GM21723 (cell line): ENCODE measurements at regions not wholly inside any gene's neighbourhood (a gene's known extent, or its start where the extent isn't known, plus 50 kb on each side); places are given as distances from the start of the nearest gene placed in this dataset.

Experiments used
- ATAC-seq: cut with Tn5 transposase; IDR thresholded peaks from one replicate; pipeline ENCODE4 v1.9.1; 2021; ENCODE audit warnings: mild to moderate bottlenecking, moderate library complexity; ENCODE audit not compliant: unreplicated experiment

- no peak for ATAC-seq
Measured at GRCh38 chr7:11895337-11895736, 63.3 kb upstream of the THSD7A start.

DNA sequence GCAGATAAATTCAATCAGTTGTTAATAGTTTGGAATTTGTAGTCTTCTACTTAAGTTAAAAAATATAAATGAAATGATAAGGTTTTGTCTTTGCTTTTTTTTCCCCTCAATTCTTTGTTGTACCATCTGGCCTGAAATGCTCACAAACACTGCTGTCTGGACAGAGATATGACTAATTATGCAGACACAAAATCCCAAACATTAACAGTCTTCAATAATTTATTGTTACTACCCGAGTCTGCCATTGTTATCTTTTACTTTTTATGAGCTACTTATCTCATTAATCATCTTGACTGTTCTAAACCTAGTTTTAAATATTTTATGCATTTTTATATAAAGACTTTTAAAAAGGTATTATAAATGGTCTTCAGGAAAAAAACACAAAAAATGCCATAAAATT is 64.7 kb upstream of the THSD7A start:
- no peak for ATAC-seq

- no peak for ATAC-seq
Measured at GRCh38 chr7:11899247-11899646, 67.2 kb upstream of the THSD7A start.

GRCh38 chr7:11910253-11910652 is 78.3 kb upstream of the THSD7A start:
- ATAC-seq = no peak

DNA sequence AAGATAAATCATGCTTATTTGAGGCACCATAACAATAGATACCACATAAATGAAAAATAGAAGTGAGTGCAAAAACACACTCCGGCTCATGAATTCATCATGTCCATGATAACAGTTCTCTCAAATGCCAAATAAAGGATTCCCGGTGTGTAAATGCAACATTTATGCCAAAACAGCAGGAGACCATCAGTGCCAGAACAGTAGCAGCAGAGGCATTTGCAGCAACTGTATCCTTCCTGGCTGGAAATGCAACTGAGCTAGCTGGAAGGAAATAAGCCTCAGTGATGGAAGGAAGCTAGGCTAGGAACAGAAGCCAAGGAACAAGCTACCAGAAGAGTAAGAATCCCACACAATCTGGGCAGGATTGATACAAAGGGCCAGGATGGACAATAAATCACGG is 79.9 kb upstream of the THSD7A start:
- ATAC-seq = no peak

GRCh38 chr7:11914645-11915044 is 82.6 kb upstream of the THSD7A start:
- no peak for ATAC-seq

DNA sequence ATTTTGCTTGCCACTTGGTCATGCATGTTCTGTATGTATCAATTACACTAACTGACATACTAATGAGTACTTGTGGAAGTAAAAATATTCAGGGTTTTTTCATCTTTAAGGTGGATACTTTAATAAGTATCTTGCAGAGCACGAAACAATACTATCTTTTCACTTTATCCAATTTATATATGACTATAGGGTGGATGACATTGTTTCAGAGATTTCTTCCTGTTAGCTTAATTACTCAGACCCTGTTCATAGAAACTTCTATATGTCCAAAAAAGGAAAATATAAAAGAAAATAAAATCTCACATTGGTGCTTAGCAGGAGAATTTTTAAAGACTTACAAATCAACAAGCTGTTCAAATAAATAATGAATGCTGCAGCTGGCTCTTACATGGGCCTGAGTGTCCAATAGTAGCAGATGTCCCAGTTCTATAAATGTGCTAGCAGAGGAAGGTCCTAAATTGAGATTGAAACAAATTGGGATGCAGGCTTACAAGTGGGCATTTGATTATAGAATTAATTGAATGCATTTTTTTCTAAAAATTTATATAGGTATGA is 91.5 kb upstream of the THSD7A start:
- ATAC-seq = no peak

DNA sequence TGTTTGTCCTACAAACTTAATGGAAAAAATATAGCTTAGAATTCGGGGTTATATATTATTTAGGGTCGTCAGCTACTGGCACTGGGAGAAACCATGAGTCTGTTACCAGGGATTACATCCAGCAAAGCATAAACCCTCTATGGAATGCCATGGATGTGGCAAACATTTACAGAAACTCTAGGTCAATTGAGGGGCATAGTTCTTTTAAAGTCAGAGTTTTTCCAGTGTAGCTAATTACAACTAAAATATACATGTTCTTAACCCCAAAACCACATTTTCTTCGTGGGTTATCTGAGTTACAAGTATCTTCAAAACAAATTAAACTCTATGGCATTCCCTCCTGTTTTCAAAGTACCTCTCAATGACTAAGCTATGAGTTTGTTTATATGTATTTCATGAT is 99.3 kb upstream of the THSD7A start:
- no peak for ATAC-seq

- ATAC-seq = no peak
Measured at GRCh38 chr7:11934796-11935195, 102.8 kb upstream of the THSD7A start.

- no peak for ATAC-seq
Measured at GRCh38 chr7:11935905-11936304, 103.9 kb upstream of the THSD7A start.

- no peak for ATAC-seq
Measured at GRCh38 chr7:11946794-11947193, 114.8 kb upstream of the THSD7A start.

DNA sequence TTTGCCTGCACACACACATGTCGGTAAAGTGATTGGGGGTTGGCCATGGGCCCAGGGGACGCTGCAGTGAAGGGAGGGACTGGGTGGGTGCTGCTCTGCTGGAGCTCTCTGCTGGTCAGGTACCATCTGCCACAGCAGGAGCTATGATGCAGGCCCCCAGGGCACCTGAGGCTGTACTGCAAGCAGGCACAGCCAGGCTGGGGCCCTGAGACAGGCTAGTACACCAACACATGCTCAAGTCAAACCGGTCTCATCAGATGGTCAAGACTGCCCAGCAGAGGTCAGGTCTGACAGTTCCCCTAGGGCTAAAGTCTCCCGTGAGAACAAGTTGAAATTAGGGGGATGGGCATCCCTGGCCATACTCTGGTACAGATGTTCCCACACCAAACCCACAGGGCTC is 118.3 kb upstream of the THSD7A start:
- no peak for ATAC-seq

DNA sequence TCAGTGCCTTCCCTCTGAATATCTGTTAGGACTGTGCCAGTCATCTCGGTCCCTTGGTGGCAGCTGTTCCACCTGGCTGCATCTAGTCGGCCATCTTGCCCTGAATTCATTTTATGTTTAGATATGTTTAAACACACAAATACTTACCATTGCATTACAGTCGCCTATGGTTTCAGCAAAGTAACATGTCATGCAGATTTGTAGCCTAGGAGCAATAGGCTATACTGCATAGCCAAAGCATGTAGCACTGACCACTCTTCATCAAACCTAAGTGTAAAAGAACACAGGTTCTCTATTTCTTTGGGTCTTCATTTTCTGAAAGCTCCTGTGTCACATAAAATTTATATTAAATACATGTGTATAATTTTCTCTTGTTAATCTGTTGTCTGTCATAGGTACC is 118.9 kb upstream of the THSD7A start:
- no peak for ATAC-seq

GRCh38 chr7:11951909-11952308 is 119.9 kb upstream of the THSD7A start:
- no peak for ATAC-seq

GRCh38 chr7:11952972-11953371 is 121.0 kb upstream of the THSD7A start:
- ATAC-seq = no peak

DNA sequence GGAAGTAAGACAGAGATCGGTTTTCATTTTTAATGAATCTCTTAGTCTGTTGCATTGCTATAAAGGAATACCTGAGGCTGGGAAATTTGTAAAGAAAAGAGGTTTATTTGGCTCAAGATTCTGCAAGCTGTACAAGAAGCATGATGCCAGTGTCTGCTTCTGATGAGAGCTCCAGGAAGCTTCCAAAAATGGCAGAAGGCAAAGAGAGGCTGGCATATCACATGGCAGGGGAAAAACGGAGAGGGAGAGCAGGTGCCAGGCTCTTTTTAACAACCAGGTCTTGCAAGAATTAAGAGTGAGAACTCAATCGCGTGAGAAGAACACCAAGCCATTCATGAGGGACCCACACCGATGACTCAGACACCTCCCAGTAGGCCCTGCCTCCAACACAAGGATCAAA is 125.0 kb upstream of the THSD7A start:
- no peak for ATAC-seq

GRCh38 chr7:11957956-11958355 is 126.0 kb upstream of the THSD7A start:
- ATAC-seq = no peak

DNA sequence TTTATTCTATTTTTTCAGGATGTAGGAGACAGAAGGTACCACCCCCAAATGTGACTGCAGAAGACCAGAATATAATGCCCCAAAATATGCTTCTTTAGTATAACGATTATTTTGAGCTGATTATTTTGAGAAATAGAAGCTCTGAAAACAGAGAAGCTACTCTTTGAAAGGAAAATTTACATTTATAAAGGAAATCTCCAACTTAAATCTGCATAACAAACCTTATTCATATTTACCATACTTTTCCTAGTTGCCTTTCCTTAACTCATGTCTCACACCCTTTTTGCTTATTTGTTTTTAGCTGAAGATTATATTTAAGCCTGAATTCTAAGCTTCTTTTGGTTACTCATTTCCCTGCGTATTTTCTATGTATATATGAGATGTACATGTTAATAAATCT is 127.1 kb upstream of the THSD7A start:
- ATAC-seq = no peak

- no peak for ATAC-seq
Measured at GRCh38 chr7:11960621-11961020, 128.6 kb upstream of the THSD7A start.

DNA sequence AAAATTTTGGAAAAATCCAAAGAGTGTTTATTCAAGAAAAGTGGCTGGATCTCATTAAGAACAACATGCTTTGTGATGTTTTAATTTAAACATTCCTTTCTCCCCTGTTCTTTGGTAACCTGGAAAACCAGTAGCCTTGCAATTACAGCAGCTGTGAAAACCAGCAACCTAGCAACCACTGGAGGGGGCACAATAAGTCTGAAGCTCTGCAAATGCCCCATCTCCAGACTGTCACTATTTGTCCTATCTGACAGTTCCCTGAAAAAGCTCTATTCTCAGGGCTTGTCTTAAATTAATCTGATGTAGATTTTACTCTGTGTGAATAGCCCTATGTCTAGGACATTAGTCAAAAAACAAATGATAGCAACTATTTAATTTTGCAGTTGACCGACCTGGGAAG is 137.6 kb upstream of the THSD7A start:
- ATAC-seq = no peak

GRCh38 chr7:11970132-11970531 is 138.1 kb upstream of the THSD7A start:
- ATAC-seq = no peak

- no peak for ATAC-seq
Measured at GRCh38 chr7:11985376-11985775, 153.4 kb upstream of the THSD7A start.

DNA sequence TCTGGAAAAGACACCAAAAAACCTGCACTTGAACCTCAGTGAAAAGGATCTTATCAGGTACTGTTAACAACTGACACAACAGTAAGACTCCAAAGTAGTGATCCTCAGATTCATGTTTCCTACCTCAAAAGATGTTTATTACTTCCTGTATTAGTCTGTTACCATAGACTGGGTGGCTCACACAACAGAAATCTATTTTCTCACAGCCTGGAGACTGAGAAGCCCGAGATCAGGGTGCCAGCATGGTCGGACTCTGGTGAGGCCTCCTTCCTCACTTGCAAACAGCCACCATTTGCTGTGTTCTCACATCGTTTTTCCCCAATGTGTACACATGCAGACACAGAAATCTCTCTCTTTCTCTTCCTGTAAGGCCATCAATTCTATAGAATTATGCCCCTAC is 154.0 kb upstream of the THSD7A start:
- no peak for ATAC-seq

GRCh38 chr7:11988186-11988585 is 156.2 kb upstream of the THSD7A start:
- no peak for ATAC-seq
